AG09319 (cell line): ENCODE measurements at regions not wholly inside any gene's neighbourhood (a gene's known extent, or its start where the extent isn't known, plus 50 kb on each side); places are given as distances from the start of the nearest gene placed in this dataset.
"Not testable (repeated sequence)": the region's sequence is repeated elsewhere in the genome, so short reads cannot be mapped to it uniquely, and the experiment has no call there.

Source experiments
- DNase-seq: peaks from one replicate; pipeline ENCODE4 v3.0.0-alpha.2; 2010; ENCODE audit warnings: low read depth; ENCODE audit errors: extremely low read depth
- CTCF ChIP-seq: IDR thresholded peaks from 2 replicates; pipeline ENCODE4 v1.5.1; 2011; ENCODE audit warnings: low read depth, mild to moderate bottlenecking, inconsistent platforms, low read length, moderate library complexity

GRCh38 chr4:162836773-162837172 lies 329.9 kb downstream of the NAF1 start:
- no peak for DNase-seq
- TF ChIP-seq CTCF, result no peak

GRCh38 chr4:162836258-162836657 lies 330.4 kb downstream of the NAF1 start:
- DNase-seq, result not testable (repeated sequence)

GRCh38 chr4:162830899-162831298 lies 335.8 kb downstream of the NAF1 start:
- no peak for DNase-seq
- TF ChIP-seq CTCF, result no peak

GRCh38 chr4:162817374-162817773 lies 349.3 kb downstream of the NAF1 start:
- not testable (repeated sequence) for DNase-seq

- no peak for DNase-seq
- no peak for TF ChIP-seq CTCF
Observed at GRCh38 chr4:162804351-162804924, 362.3 kb downstream of the NAF1 start.

- no peak for DNase-seq
- TF ChIP-seq CTCF, result no peak
Observed at GRCh38 chr4:162803378-162803777, 363.3 kb downstream of the NAF1 start.

GRCh38 chr4:162797108-162797507 lies 369.6 kb downstream of the NAF1 start:
- TF ChIP-seq CTCF, result no peak
- DNase-seq, result no peak

GRCh38 chr4:162793571-162793970 lies 373.1 kb downstream of the NAF1 start:
- no peak for DNase-seq
- no peak for TF ChIP-seq CTCF

- no peak for TF ChIP-seq CTCF
- DNase-seq, result no peak
Observed at GRCh38 chr4:162793004-162793403, 373.7 kb downstream of the NAF1 start.
